NCI-H2196 (cell line): ENCODE measurements at regions not wholly inside any gene's neighbourhood (a gene's known extent, or its start where the extent isn't known, plus 50 kb on each side); places are given as distances from the start of the nearest gene placed in this dataset.
"Not testable (repeated sequence)": the region's sequence is repeated elsewhere in the genome, so short reads cannot be mapped to it uniquely, and the experiment has no call there.

Source experiments
- DNase-seq: peaks from one replicate; lab custom pipeline; 2025; ENCODE audit not compliant: unreplicated experiment; lab: John Stamatoyannopoulos, UW

DNA sequence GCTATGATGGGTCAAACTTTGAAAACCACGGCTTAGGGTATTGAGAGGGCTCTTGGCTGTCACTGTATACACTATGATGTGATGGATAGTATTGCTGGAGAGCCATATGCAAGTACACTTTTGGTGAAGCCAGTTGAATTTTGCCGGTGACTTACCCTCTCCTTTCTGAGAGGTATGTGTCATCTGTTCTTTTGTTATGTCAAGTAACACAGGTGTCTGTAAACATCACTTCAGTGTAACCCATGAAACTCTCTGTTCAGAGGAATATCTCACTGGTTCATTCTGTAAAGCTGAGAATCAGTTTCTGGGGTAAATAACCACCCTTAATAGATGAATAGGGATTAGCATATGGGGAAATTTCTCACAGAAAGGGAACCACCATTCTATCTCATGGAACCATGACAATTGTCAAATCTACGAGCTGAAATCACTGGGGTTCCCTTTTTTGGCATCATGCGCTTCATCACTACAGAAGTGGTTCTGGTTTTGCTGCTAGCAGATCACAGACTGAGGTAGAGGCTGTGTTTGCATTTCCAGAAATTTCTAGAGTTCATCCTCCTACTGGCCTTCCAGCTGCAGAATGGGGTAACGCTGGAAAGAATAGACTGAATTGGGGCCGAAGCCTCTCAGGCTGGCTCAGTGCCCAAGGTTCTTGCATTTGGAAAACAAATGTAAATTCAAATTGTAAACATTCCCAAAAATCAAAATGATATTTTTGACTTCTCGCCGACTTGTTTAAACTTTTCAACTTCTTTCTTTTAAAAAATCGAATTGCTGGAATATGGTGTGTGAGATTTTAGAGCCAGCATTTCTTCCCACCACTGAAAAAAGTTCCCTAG is 83.3 kb upstream of the CREB5 start:
- DNase-seq = no peak

DNA sequence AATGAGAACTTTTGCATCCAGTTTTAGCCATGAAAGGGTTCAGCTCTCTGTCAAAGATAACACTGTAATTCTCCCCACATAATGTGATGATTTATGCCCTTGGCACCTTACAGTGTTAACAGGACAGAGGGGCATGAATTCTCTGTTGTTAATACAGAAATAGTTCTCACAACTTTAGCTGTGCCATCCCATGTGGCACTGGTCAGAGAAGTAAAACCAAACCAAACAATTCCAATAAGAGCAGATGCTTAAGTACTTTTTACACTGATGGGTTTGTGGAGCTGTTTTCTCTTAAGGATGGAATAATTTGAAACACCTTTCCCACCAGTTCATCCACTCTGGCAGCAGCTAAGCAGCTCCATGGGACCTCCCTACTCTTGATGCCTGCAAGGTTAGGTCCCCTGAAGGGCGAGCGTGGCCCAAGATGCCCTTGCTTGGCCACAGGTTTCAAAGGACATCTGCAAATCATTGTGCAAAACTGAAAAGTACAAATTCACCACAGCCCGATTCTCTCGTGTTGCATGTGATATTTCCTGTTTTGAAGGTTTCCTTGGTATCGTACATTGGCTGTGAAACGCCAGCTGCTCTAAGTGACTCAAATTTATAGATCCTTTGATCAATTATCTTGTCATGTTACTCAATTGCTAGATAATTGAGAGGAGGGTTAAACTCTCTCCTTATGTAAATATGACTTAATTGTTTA is 82.5 kb upstream of the CREB5 start:
- no peak for DNase-seq

DNA sequence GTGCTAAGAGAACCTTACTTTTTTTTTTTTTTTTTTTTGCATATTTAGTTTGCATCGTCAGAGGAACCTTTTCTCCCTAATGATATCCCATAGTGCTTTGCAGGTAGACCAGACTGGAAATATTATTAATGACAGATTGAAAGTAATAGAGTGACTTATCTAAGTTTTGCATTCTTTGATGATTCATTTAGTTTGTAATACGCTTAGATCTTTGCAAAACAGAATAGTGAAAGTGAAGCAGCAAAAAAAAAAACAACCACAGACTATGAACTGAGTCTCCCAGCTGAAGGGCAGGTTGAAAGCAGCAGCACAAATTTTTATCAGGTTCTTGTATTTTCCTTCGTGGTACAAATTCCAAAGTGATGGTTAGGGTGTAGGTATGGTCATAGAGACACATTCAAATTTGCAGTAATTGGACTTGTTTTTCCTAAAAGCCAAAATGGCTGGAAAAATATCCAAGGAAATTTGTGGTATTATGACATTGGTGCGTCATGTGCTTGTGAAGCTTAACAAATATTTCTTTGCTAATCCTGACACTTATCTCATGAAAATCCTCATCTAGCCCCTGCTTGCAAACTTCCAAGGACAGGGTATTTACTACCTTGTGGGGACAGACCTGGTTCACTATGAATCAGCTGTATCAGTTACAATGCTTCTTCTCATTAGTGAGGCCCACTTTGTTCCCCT is 81.8 kb upstream of the CREB5 start:
- DNase-seq = no peak

GRCh38 chr7:28332046-28332445 is 80.3 kb upstream of the CREB5 start:
- DNase-seq = no peak

DNA sequence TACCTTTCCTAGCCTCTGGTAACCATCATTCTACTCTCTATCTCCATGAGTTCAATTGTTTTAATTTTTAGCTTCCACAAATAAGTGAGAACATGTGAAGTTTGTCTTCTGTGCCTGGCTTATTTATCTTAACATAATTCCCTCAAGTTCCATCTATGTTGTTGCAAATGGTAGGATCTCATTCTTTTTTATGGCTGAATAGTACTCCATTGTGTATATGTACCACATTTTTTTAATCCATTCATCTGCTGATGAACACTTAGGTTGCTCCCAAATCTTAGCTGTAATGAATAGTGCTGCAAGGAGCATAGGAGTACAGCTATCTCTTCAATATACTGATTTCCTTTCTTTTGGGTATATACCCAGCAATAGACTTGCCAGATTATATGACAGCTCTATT is 78.8 kb upstream of the CREB5 start:
- not testable (repeated sequence) for DNase-seq

- DNase-seq = no peak
Measured at GRCh38 chr7:28336806-28337205, 75.5 kb upstream of the CREB5 start.

GRCh38 chr7:28338041-28338440 is 74.3 kb upstream of the CREB5 start:
- no peak for DNase-seq

GRCh38 chr7:28343462-28343861 is 68.9 kb upstream of the CREB5 start:
- no peak for DNase-seq

DNA sequence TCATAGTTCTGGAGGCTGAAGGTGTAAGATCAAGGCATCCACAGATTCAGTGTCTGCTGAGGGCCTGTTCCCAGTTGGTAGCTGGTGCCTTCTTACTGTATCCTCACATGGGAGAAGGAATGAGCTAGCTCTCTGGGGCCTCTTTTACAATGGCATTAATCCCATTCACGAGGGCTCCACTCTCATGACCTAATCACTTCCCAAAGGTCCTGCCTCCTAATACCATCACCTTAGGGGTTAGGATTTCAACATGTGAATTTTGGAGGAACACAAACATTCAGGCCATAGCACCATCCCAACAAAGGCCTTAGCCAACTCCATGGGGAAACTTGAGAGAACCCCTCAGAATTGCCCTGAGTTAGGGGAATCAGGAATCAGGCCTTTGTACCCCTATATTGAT is 66.1 kb upstream of the CREB5 start:
- no peak for DNase-seq

DNA sequence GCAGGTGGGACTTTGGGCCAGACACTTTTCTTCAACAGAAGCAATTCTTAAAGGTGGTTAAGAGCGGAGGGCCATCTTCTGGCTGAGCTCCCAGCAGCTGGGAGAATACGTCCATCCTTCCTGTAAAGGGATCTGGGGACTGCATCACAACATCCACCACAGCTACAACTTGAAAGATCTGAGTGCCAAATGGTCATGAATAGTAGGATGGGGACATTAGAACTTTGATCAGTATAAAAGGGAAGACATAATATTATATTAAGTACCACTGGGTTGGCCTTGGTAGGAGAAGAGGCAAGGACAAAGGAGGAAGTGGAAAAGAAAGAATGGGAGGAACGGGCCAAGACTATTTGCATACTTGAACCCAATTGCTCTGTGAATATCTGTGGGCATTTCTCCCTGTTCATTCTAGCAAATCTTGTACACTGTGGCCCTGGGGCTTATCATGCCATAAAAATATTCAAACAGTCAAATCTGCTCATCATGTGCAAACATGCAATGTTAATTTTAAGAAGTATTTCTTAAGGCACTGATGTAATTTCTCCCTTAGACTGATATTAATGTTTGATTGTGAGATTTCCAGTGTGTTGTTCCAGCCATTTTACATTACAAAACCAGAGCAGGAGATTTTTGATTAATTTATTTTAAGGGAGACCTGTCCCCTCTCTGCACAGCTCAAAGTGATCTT is 65.5 kb upstream of the CREB5 start:
- no peak for DNase-seq

DNA sequence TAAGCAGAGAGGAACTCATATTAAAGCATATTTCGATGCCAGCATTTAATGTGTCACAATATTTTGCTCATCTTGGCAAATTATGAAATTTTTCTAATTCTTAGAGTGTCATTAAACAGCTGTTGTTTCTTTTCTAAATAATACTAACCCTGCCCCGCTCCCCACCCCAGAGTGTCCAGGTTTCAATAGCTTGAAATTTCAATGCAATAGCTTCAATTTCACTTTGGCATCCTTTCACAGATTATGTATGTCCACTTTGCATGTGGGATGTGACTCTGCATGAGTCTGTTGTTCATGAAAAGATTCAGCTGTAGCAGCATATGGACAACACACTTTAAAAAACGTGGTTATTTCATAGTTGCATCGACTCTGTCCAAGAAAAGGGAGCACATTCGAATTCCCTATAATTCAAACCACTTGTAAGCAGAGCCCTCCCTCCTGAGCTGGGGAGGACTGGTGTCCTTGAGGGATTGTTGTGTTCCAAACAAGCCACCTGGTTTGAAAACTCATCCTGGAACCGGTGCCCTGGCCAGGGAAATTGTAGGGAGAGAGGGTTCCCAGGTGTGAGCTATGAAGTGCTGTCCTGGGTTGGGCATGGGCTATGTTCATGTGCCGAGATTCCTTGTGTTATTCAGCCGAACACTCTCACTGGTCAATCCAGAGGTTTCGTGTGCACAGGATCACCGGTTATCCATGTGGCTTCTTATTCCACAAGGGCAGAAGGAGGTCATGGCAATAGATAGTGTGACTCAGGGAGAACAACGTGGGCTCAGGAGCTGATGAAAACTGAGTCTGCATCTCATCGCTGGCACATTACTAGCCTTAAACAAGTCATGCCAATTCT is 64.6 kb upstream of the CREB5 start:
- DNase-seq = no peak

DNA sequence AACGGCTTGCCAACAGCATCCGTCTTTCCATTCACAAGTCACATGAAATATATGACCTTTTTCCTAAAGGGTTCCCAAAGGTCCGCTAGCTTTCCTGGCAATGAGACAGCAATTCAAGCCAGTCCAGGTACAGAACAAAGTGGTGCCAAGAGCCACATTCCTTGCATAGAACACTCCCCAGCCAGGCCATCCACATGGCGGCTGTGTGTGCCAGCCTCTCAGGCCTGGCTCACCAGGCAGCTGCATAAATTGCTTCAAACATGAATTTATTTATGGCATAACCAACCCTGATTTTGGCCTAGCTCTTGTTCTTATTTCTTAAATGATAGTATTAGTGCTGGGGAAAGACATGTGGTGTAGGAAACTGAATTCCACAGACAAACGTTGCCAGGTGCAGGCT is 63.7 kb upstream of the CREB5 start:
- no peak for DNase-seq

- no peak for DNase-seq
Measured at GRCh38 chr7:28349637-28350036, 62.7 kb upstream of the CREB5 start.

DNA sequence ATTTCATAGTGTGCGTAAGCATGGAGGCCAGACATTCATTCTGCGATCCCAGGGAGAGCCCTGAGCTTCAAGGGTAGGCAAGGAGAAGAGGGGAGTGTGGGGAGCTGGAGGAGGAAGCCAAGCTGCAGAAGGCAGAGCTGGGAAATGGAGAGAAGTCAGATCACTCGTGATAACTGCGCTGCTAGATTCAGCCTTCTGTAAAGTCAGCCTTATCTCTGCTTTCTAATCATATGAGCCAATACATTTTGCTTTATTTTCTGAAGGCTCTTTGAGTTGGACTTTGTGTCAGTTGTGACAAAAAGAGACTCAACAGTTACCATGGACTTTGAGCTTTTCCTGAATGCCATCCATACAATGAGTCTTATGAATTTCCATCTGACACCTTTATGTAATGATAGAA is 61.7 kb upstream of the CREB5 start:
- DNase-seq = no peak

- DNase-seq = no peak
Measured at GRCh38 chr7:28351450-28351849, 60.9 kb upstream of the CREB5 start.

DNA sequence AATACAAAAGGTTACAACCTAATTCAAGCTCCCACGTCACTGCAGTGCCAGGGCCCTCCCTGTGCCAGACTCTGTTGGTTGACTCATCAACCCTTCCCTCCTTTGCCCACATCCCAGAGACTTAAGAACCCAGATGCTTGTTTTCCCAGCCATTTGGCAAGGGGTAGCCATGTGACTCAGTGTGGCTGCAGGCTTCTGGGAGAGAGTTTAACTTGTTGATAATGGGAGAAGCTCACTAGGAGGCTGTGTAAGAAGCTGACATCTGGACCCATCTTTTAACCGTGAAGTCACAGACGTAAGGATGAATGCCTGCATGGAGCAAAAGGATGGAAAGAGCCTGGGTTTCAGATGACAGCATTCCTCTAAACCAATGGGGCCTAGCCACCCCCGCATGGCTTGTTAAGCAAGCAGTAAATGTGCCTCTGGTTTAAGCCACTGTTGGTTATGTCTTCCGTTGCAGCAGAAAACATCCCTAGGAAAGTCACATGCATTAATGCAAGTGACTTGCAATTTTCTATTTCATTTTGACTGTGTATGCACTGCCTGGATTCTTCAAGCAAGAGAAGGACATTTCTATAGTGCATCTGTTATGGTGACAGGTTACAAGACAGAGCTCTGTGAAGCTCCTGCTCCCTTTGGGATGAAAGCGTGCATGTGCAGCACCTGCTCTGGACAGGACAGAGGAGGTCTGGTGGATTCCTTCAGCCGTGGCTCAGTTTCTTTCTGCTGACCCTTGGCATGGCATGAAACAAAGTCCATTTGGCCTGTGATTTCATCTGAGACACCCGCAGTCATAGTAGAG is 57.5 kb upstream of the CREB5 start:
- DNase-seq = no peak

DNA sequence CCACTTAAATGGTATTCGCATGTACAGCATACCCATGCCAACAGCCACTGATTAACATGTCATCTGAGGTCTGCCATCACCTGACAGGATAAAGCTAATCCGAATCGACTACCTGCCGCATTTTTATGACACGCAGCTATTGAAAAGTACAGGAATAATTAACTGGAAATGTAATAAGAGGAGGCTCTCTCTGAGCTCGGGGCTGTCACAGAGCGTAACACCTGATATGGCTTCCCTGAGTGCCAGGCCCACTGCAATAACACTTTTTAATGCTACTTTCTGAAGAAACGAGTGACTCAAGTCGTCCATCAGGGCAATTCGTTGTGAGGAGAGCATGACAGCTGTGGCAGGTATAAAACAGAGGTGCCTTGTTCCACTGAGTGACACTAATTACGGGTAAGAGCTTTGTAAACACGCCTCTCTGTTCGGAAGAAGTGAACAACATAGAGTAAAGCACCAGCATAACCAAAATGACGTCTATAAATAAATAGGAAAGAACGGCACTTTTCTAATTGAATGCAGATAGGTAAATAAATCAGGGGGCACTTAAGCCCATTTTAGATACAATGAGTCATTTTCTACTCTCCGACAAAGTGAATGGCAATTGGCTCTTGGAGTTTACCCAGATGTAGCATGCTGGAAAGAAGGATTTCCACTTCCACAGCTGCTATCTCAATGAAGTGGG is 56.5 kb upstream of the CREB5 start:
- DNase-seq = peak; percentile 24

DNA sequence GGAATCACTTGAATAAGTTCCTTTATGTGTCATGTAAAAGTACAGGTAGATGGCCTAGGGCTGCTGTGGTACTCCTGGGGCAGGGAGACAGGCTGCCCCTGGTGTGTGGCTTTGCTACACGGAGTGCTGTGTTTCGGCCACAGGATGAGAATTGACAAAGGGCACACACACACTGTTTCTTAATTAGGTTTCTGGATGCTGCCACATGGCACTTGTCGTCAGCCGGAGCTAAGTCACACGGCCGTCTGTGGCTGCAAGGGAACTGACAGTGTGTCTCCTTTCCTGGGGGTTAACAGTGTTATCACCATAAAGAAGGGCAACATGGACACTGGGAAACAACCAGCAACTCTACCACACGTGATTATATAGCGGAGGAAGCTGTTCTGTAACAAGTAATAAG is 55.7 kb upstream of the CREB5 start:
- no peak for DNase-seq

DNA sequence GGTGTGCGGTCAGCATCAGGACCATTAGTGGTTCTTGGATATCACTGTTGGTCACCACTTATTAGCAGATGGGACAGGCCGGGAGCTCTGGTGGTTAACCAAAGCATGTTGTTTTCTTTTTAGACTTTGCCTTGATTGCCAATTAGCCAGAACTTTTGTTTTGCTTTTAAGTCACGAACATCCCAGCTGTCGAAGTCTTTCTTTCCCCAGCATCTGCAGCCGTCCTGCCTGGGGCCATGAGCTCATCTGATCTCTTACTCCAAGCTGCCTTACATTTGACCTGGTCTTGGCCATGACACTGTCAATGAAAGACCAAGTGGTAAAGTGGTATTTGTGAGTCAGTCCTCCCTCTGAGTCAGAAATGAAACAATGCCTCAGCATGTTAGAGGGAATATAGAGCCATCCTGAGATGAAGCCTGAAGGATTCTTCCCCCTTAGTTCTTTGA is 53.9 kb upstream of the CREB5 start:
- no peak for DNase-seq
